ENCODE measurements at regions not wholly inside any gene's neighbourhood (a gene's known extent, or its start where the extent isn't known, plus 50 kb on each side); places are given as distances from the start of the nearest gene placed in this dataset.

- Histone ChIP-seq H3K27ac (no peak overlapping the region), H3K9me3 (no peaks in the 10 kb centered on the region), H3K4me3 (no peak overlapping the region), H3K36me3 (no peaks in the 10 kb centered on the region), H3K4me1 (no peaks in the 10 kb centered on the region), H3K27me3 (no peaks in the 10 kb centered on the region)
- TF ChIP-seq CTCF (IDR thresholded peaks at IDR 0.05): no peak
- DNase-seq (peak in 1 of 4 donors; percentile 3), ATAC-seq (no peak)
- intact Hi-C loops (cut with DNase I): no loop called here
Observed at GRCh38 chr5:51544031-51544785, 161.0 kb downstream of the ISL1 start.

- intact Hi-C loops (cut with DNase I): no loop called here
- no peaks in the 10 kb centered on the region for H3K36me3 ChIP-seq
- ATAC-seq: no peak
- no peaks in the 10 kb centered on the region for H3K4me1 ChIP-seq
- H3K27me3 ChIP-seq: no peaks in the 10 kb centered on the region
- H3K27ac ChIP-seq: no peak overlapping the region
- DNase-seq: no peak
- peaks cover 0 to 12% of the 10 kb centered on the region in 2 donors for H3K9me3 ChIP-seq
- no peak overlapping the region for H3K4me3 ChIP-seq
- TF ChIP-seq CTCF (IDR thresholded peaks at IDR 0.05): no peak
Observed at GRCh38 chr5:51556833-51557232, 173.6 kb downstream of the ISL1 start.

GRCh38 chr5:51558682-51559081 lies 175.4 kb downstream of the ISL1 start:
- H3K4me1 ChIP-seq: no peaks in the 10 kb centered on the region
- H3K36me3 ChIP-seq: no peaks in the 10 kb centered on the region
- ATAC-seq (no peak), DNase-seq (no peak)
- H3K27me3 ChIP-seq: no peaks in the 10 kb centered on the region
- intact Hi-C loops (cut with DNase I): no loop called here
- peaks cover 0 to under 1% of the 10 kb centered on the region in 2 donors for H3K9me3 ChIP-seq
- no peak overlapping the region for H3K27ac ChIP-seq
- TF ChIP-seq CTCF (IDR thresholded peaks at IDR 0.05): no peak
- H3K4me3 ChIP-seq: no peak overlapping the region

GRCh38 chr5:51559339-51559738 lies 176.1 kb downstream of the ISL1 start:
- DNase-seq: no peak
- Histone ChIP-seq H3K4me1 (no peaks in the 10 kb centered on the region), H3K27me3 (no peaks in the 10 kb centered on the region), H3K27ac (no peak overlapping the region), H3K36me3 (no peaks in the 10 kb centered on the region), H3K9me3 (no peaks in the 10 kb centered on the region), H3K4me3 (no peak overlapping the region)
- TF ChIP-seq CTCF (IDR thresholded peaks at IDR 0.05): no peak
- intact Hi-C loops (cut with DNase I): no loop called here
- no peak for ATAC-seq

- intact Hi-C loops (cut with DNase I): no loop called here
- no peak overlapping the region for H3K4me3 ChIP-seq
- H3K4me1 ChIP-seq: no peaks in the 10 kb centered on the region
- no peaks in the 10 kb centered on the region for H3K9me3 ChIP-seq
- DNase-seq (no peak), ATAC-seq (no peak)
- TF ChIP-seq CTCF (IDR thresholded peaks at IDR 0.05): no peak
- no peaks in the 10 kb centered on the region for H3K36me3 ChIP-seq
- no peak overlapping the region for H3K27ac ChIP-seq
- H3K27me3 ChIP-seq: no peaks in the 10 kb centered on the region
Observed at GRCh38 chr5:51559921-51560658, 176.8 kb downstream of the ISL1 start.
